Hepatocyte (in vitro differentiated cells): ENCODE measurements at regions not wholly inside any gene's neighbourhood (a gene's known extent, or its start where the extent isn't known, plus 50 kb on each side); places are given as distances from the start of the nearest gene placed in this dataset.

Experiments used
- DNase-seq: peaks from one replicate; pipeline ENCODE4 v3.0.0-alpha.2; 2016; ENCODE audit warnings: low spot score
- H2AFZ ChIP-seq: fragments of 200-600 bp; sonication (generic); 2 replicates; pipeline ENCODE4 v1.6.0; 2016; ENCODE audit warnings: antibody characterized with exemption, mild to moderate bottlenecking
- H3K27ac ChIP-seq: fragments of 200-600 bp; sonication (generic); 2 replicates; pipeline ENCODE4 v1.5.1; 2016; ENCODE audit warnings: mild to moderate bottlenecking
- H3K27me3 ChIP-seq: fragments of 200-600 bp; sonication (generic); 2 replicates; pipeline ENCODE4 v1.6.1; 2016
- H3K36me3 ChIP-seq: fragments of 200-600 bp; sonication (generic); replicated peaks from 2 replicates; pipeline ENCODE4 v1.5.1; 2016; ENCODE audit warnings: low read depth; ENCODE audit not compliant: insufficient read depth
- H3K4me1 ChIP-seq: fragments of 200-600 bp; sonication (generic); 2 replicates; pipeline ENCODE4 v1.5.1; 2016; ENCODE audit warnings: mild to moderate bottlenecking, moderate library complexity; ENCODE audit not compliant: insufficient read depth
- H3K4me2 ChIP-seq: fragments of 200-600 bp; sonication (generic); 2 replicates; pipeline ENCODE4 v1.6.0; 2016
- H3K4me3 ChIP-seq: fragments of 200-600 bp; sonication (generic); 2 replicates; pipeline ENCODE4 v1.5.1; 2016; ENCODE audit warnings: mild to moderate bottlenecking
- H3K79me2 ChIP-seq: fragments of 200-600 bp; sonication (generic); 2 replicates; pipeline ENCODE4 v1.6.0; 2017; ENCODE audit warnings: mild to moderate bottlenecking
- H3K9me2 ChIP-seq: fragments of 200-600 bp; sonication (generic); replicated peaks from 2 replicates; pipeline ENCODE4 v1.6.0; 2017; ENCODE audit warnings: mild to moderate bottlenecking; ENCODE audit not compliant: insufficient read depth
- H3K9me3 ChIP-seq: fragments of 200-600 bp; sonication (generic); 2 replicates; pipeline ENCODE4 v1.5.1; 2016; ENCODE audit warnings: low read depth, mild to moderate bottlenecking
- H4K20me1 ChIP-seq: fragments of 200-600 bp; sonication (generic); 2 replicates; pipeline ENCODE4 v1.6.0; 2016; ENCODE audit warnings: mild to moderate bottlenecking; ENCODE audit not compliant: insufficient read depth, poor library complexity, severe bottlenecking
- CTCF ChIP-seq: fragments of 200-600 bp; sonication (generic); IDR thresholded peaks from 2 replicates; pipeline ENCODE4 v1.5.1; 2016; ENCODE audit warnings: antibody characterized with exemption, mild to moderate bottlenecking; ENCODE audit not compliant: poor library complexity
- EZH2 ChIP-seq: fragments of 200-600 bp; sonication (generic); IDR thresholded peaks from 2 replicates; pipeline ENCODE4 v1.6.1; 2016; ENCODE audit warnings: antibody characterized with exemption, mild to moderate bottlenecking, borderline replicate concordance
- EZH2phosphoT487 ChIP-seq: fragments of 200-600 bp; sonication (generic); IDR thresholded peaks from one replicate; pipeline ENCODE4 v1.6.1; 2018; ENCODE audit warnings: antibody characterized with exemption, mild to moderate bottlenecking, low read depth, moderate library complexity; ENCODE audit not compliant: unreplicated experiment, severe bottlenecking
- WGBS: methylation state at CpG from one replicate; pipeline ENCODE4 v1.1.6; 2016; ENCODE audit warnings: low lambda C conversion rate; ENCODE audit errors: missing lambda C conversion rate; 5-methylcytosine and 5-hydroxymethylcytosine counted together

GRCh38 chr9:88808761-88809354 is 182.4 kb upstream of the S1PR3 start:
- no peaks in the 10 kb centered on the region for H3K27me3 ChIP-seq
- 91% methylated on average over 5 of the region's 5 CpGs for WGBS

GRCh38 chr9:88809355-88810161 is 181.7 kb upstream of the S1PR3 start:
- H3K9me3 ChIP-seq = no peaks in the 10 kb centered on the region
- H3K27me3 ChIP-seq = no peaks in the 10 kb centered on the region
- H3K4me1 ChIP-seq = peaks cover 19% of the 10 kb centered on the region
- peak overlapping the region; percentile 51 for H3K27ac ChIP-seq
- H3K79me2 ChIP-seq = no peaks in the 10 kb centered on the region
- 63% methylated on average over 9 of the region's 9 CpGs for WGBS
- H3K4me3 ChIP-seq = no peak overlapping the region
- no peak for TF ChIP-seq CTCF
- TF ChIP-seq EZH2phosphoT487 = no peak
- no peak for TF ChIP-seq EZH2
- no peaks in the 10 kb centered on the region for H4K20me1 ChIP-seq
- no peaks in the 10 kb centered on the region for H3K9me2 ChIP-seq
- H2AFZ ChIP-seq = no peak overlapping the region
- DNase-seq = no peak
- no peak overlapping the region for H3K4me2 ChIP-seq
- no peaks in the 10 kb centered on the region for H3K36me3 ChIP-seq

More at GRCh38 chr9:88808761-88809354, 182.4 kb upstream of the S1PR3 start:
- H3K27ac ChIP-seq = peak overlapping the region; percentile 51
- no peak overlapping the region for H3K4me2 ChIP-seq
- H3K9me2 ChIP-seq = no peaks in the 10 kb centered on the region
- DNase-seq = no peak
- TF ChIP-seq CTCF (no peak), EZH2 (no peak), EZH2phosphoT487 (no peak)
- no peaks in the 10 kb centered on the region for H3K79me2 ChIP-seq
- peaks cover 14% of the 10 kb centered on the region for H3K4me1 ChIP-seq
- H3K36me3 ChIP-seq = no peaks in the 10 kb centered on the region
- H4K20me1 ChIP-seq = no peaks in the 10 kb centered on the region
- H3K9me3 ChIP-seq = no peaks in the 10 kb centered on the region
- H2AFZ ChIP-seq = no peak overlapping the region
- no peak overlapping the region for H3K4me3 ChIP-seq

- peaks cover 25% of the 10 kb centered on the region for H3K4me1 ChIP-seq
- TF ChIP-seq CTCF (no peak), EZH2phosphoT487 (no peak), EZH2 (no peak)
- no peak for DNase-seq
- H3K9me2 ChIP-seq = no peaks in the 10 kb centered on the region
- H3K4me3 ChIP-seq = no peak overlapping the region
- H4K20me1 ChIP-seq = no peaks in the 10 kb centered on the region
- H3K27me3 ChIP-seq = no peaks in the 10 kb centered on the region
- H2AFZ ChIP-seq = no peak overlapping the region
- H3K27ac ChIP-seq = peak overlapping the region; percentile 23
- no peak overlapping the region for H3K4me2 ChIP-seq
- H3K36me3 ChIP-seq = no peaks in the 10 kb centered on the region
- no peaks in the 10 kb centered on the region for H3K9me3 ChIP-seq
- WGBS = 84% methylated on average over 2 of the region's 2 CpGs
- H3K79me2 ChIP-seq = no peaks in the 10 kb centered on the region
Measured at GRCh38 chr9:88810826-88811225, 180.4 kb upstream of the S1PR3 start.
